ENCODE measurements at regions not wholly inside any gene's neighbourhood (a gene's known extent, or its start where the extent isn't known, plus 50 kb on each side); places are given as distances from the start of the nearest gene placed in this dataset.
"Not testable (repeated sequence)": the region's sequence is repeated elsewhere in the genome, so short reads cannot be mapped to it uniquely, and the experiment has no call there.

- DNase-seq (ENCODE audit: low read depth) = no peak
- Histone ChIP-seq H3K4me3 (ENCODE audit: low read depth, low read length) (no peak overlapping the region), H3K27me3 (ENCODE audit: control insufficient read depth, insufficient read depth, low read length) (no peaks in the 10 kb centered on the region), H3K36me3 (ENCODE audit: control insufficient read depth, insufficient read depth, low read length) (no peaks in the 10 kb centered on the region)
- no peak for TF ChIP-seq CTCF (IDR thresholded peaks at IDR 0.05; ENCODE audit: insufficient read depth, low read length, poor library complexity, severe bottlenecking)
These were observed 90.6 kb upstream of the SEMA3E start for GRCh38 chr7:83739527-83739926.

- no peak for TF ChIP-seq CTCF (IDR thresholded peaks at IDR 0.05; ENCODE audit: insufficient read depth, low read length, poor library complexity, severe bottlenecking)
- no peak for DNase-seq (ENCODE audit: low read depth)
- H3K36me3 ChIP-seq (ENCODE audit: control insufficient read depth, insufficient read depth, low read length) = no peaks in the 10 kb centered on the region
These were observed 89.4 kb upstream of the SEMA3E start for GRCh38 chr7:83738291-83738835.

GRCh38 chr7:83732305-83732704, 83.4 kb upstream of the SEMA3E start:
- Histone ChIP-seq H3K36me3 (ENCODE audit: control insufficient read depth, insufficient read depth, low read length) (no peaks in the 10 kb centered on the region), H3K27me3 (ENCODE audit: control insufficient read depth, insufficient read depth, low read length) (no peaks in the 10 kb centered on the region), H3K4me3 (ENCODE audit: low read depth, low read length) (no peak overlapping the region)
- no peak for DNase-seq (ENCODE audit: low read depth)
- no peak for TF ChIP-seq CTCF (IDR thresholded peaks at IDR 0.05; ENCODE audit: insufficient read depth, low read length, poor library complexity, severe bottlenecking)

More at GRCh38 chr7:83738291-83738835, 89.4 kb upstream of the SEMA3E start:
- Histone ChIP-seq H3K4me3 (ENCODE audit: low read depth, low read length) (no peak overlapping the region), H3K27me3 (ENCODE audit: control insufficient read depth, insufficient read depth, low read length) (no peaks in the 10 kb centered on the region)

- H3K4me3 ChIP-seq (ENCODE audit: low read depth, low read length) = no peak overlapping the region
- TF ChIP-seq CTCF (IDR thresholded peaks at IDR 0.05; ENCODE audit: insufficient read depth, low read length, poor library complexity, severe bottlenecking) = no peak
These were observed 82.2 kb upstream of the SEMA3E start for GRCh38 chr7:83731154-83731553.

GRCh38 chr7:83716923-83717322, 68.0 kb upstream of the SEMA3E start:
- DNase-seq (ENCODE audit: low read depth); H3K4me3 ChIP-seq (ENCODE audit: low read depth, low read length); H3K36me3 ChIP-seq (ENCODE audit: control insufficient read depth, insufficient read depth, low read length); H3K27me3 ChIP-seq (ENCODE audit: control insufficient read depth, insufficient read depth, low read length): not testable (repeated sequence)

More at GRCh38 chr7:83731154-83731553, 82.2 kb upstream of the SEMA3E start:
- no peak for DNase-seq (ENCODE audit: low read depth)
- Histone ChIP-seq H3K27me3 (ENCODE audit: control insufficient read depth, insufficient read depth, low read length) (no peaks in the 10 kb centered on the region), H3K36me3 (ENCODE audit: control insufficient read depth, insufficient read depth, low read length) (no peaks in the 10 kb centered on the region)

- no peaks in the 10 kb centered on the region for H3K27me3 ChIP-seq (ENCODE audit: control insufficient read depth, insufficient read depth, low read length)
- no peaks in the 10 kb centered on the region for H3K36me3 ChIP-seq (ENCODE audit: control insufficient read depth, insufficient read depth, low read length)
- no peak for TF ChIP-seq CTCF (IDR thresholded peaks at IDR 0.05; ENCODE audit: insufficient read depth, low read length, poor library complexity, severe bottlenecking)
- DNase-seq (ENCODE audit: low read depth) = no peak
- H3K4me3 ChIP-seq (ENCODE audit: low read depth, low read length) = no peak overlapping the region
These were observed 59.6 kb upstream of the SEMA3E start for GRCh38 chr7:83708531-83708930.
